Parathyroid adenoma (tissue), 2 donors: ENCODE measurements at regions not wholly inside any gene's neighbourhood (a gene's known extent, or its start where the extent isn't known, plus 50 kb on each side); places are given as distances from the start of the nearest gene placed in this dataset.
"Not testable (repeated sequence)": the region's sequence is repeated elsewhere in the genome, so short reads cannot be mapped to it uniquely, and the experiment has no call there.

Experiments
- H2AFZ ChIP-seq: fragments of 300-600 bp; sonication (generic); one replicate; pipeline ENCODE4 v1.7.0; 2017; ENCODE audit warnings: antibody characterized with exemption, mild to moderate bottlenecking
- H3K27ac ChIP-seq: fragments of 300-600 bp; sonication (generic); one replicate; pipeline ENCODE4 v1.7.0; 2017
- H3K27me3 ChIP-seq: fragments of 300-600 bp; sonication (generic); one replicate; pipeline ENCODE4 v1.7.0; 2017; ENCODE audit warnings: low read length; ENCODE audit not compliant: control insufficient read depth, insufficient read depth
- H3K36me3 ChIP-seq: fragments of 300-600 bp; sonication (generic); one replicate; pipeline ENCODE4 v1.7.0; 2017; ENCODE audit warnings: low read length; ENCODE audit not compliant: control insufficient read depth, insufficient read depth
- H3K4me1 ChIP-seq: fragments of 300-600 bp; sonication (generic); one replicate; pipeline ENCODE4 v1.7.0; 2017; ENCODE audit warnings: control low read depth
- H3K4me2 ChIP-seq: fragments of 300-600 bp; sonication (generic); one replicate; pipeline ENCODE4 v1.7.0; 2017; ENCODE audit warnings: low read length
- H3K4me3 ChIP-seq: fragments of 300-600 bp; sonication (generic); one replicate; pipeline ENCODE4 v1.7.0; 2017; ENCODE audit warnings: low read depth, low read length
- H3K79me2 ChIP-seq: fragments of 300-600 bp; sonication (generic); one replicate; pipeline ENCODE4 v1.7.0; 2017; ENCODE audit warnings: control low read depth
- H3K9ac ChIP-seq: fragments of 300-600 bp; sonication (generic); one replicate; pipeline ENCODE4 v1.7.0; 2017; ENCODE audit warnings: mild to moderate bottlenecking
- H3K9me3 ChIP-seq: fragments of 300-600 bp; sonication (generic); one replicate; pipeline ENCODE4 v1.7.0; 2017; ENCODE audit warnings: low read length; ENCODE audit not compliant: control insufficient read depth
- CTCF ChIP-seq: fragments of 300-600 bp; sonication (generic); IDR thresholded peaks from one replicate; pipeline ENCODE4 v1.7.0; 2017; ENCODE audit warnings: antibody characterized with exemption, mild to moderate bottlenecking
- donor health status: primary hyperparathyroidism.

GRCh38 chr5:28807195-28807729, 1768.9 kb upstream of the CDH9 start:
- H3K9me3 ChIP-seq: no peaks in the 10 kb centered on the region
- no peak for TF ChIP-seq CTCF
- no peak overlapping the region for H3K9ac ChIP-seq

GRCh38 chr5:28799035-28799434, 1760.6 kb upstream of the CDH9 start:
- not testable (repeated sequence) for H3K9me3 ChIP-seq, H3K27me3 ChIP-seq, H3K27ac ChIP-seq, H3K4me1 ChIP-seq, H2AFZ ChIP-seq, H3K4me2 ChIP-seq, H3K36me3 ChIP-seq, H3K9ac ChIP-seq, H3K4me3 ChIP-seq, H3K79me2 ChIP-seq

More at GRCh38 chr5:28807195-28807729, 1768.9 kb upstream of the CDH9 start:
- Histone ChIP-seq H3K36me3 (no peaks in the 10 kb centered on the region), H3K27me3 (no peaks in the 10 kb centered on the region), H3K79me2 (no peaks in the 10 kb centered on the region), H3K4me3 (no peak overlapping the region), H2AFZ (no peak overlapping the region), H3K4me2 (no peak overlapping the region), H3K27ac (no peak overlapping the region), H3K4me1 (no peaks in the 10 kb centered on the region)

GRCh38 chr5:28788954-28789353, 1750.6 kb upstream of the CDH9 start:
- Histone ChIP-seq H2AFZ (no peak overlapping the region), H3K79me2 (no peaks in the 10 kb centered on the region), H3K36me3 (no peaks in the 10 kb centered on the region), H3K4me2 (no peak overlapping the region), H3K9me3 (no peaks in the 10 kb centered on the region), H3K27ac (no peak overlapping the region), H3K4me1 (no peaks in the 10 kb centered on the region), H3K9ac (no peak overlapping the region), H3K27me3 (no peaks in the 10 kb centered on the region), H3K4me3 (no peak overlapping the region)
- no peak for TF ChIP-seq CTCF

GRCh38 chr5:28780083-28780692, 1741.8 kb upstream of the CDH9 start:
- no peaks in the 10 kb centered on the region for H3K9me3 ChIP-seq
- no peak for TF ChIP-seq CTCF
- no peak overlapping the region for H3K4me2 ChIP-seq

GRCh38 chr5:28779161-28779754, 1740.9 kb upstream of the CDH9 start:
- no peaks in the 10 kb centered on the region for H3K9me3 ChIP-seq
- no peak overlapping the region for H3K9ac ChIP-seq
- no peak overlapping the region for H2AFZ ChIP-seq
- TF ChIP-seq CTCF: no peak
- H3K4me1 ChIP-seq: no peaks in the 10 kb centered on the region
- H3K4me3 ChIP-seq: no peak overlapping the region
- H3K27me3 ChIP-seq: no peaks in the 10 kb centered on the region
- no peaks in the 10 kb centered on the region for H3K79me2 ChIP-seq
- H3K27ac ChIP-seq: no peak overlapping the region
- H3K36me3 ChIP-seq: no peaks in the 10 kb centered on the region
- H3K4me2 ChIP-seq: no peak overlapping the region

More at GRCh38 chr5:28780083-28780692, 1741.8 kb upstream of the CDH9 start:
- Histone ChIP-seq H2AFZ (no peak overlapping the region), H3K27me3 (no peaks in the 10 kb centered on the region), H3K27ac (no peak overlapping the region), H3K79me2 (no peaks in the 10 kb centered on the region), H3K9ac (no peak overlapping the region), H3K4me3 (no peak overlapping the region), H3K4me1 (no peaks in the 10 kb centered on the region), H3K36me3 (no peaks in the 10 kb centered on the region)
